NT2/D1 (cell line): ENCODE measurements at regions not wholly inside any gene's neighbourhood (a gene's known extent, or its start where the extent isn't known, plus 50 kb on each side); places are given as distances from the start of the nearest gene placed in this dataset.

Source experiments
- DNase-seq: peaks from one replicate; pipeline ENCODE4 v3.0.0-alpha.2; 2011; ENCODE audit warnings: low read depth, low spot score
- H3K27me3 ChIP-seq: 2 replicates; pipeline ENCODE4 v1.6.0; 2011; ENCODE audit warnings: mild to moderate bottlenecking; ENCODE audit not compliant: insufficient read length, insufficient read depth
- H3K36me3 ChIP-seq: 2 replicates; pipeline ENCODE4 v1.6.1; 2011; ENCODE audit warnings: mild to moderate bottlenecking, low read length, mixed read lengths; ENCODE audit not compliant: insufficient read depth, insufficient read length
- H3K4me1 ChIP-seq: 2 replicates; pipeline ENCODE4 v1.5.1; 2011; ENCODE audit not compliant: insufficient read depth, insufficient read length
- H3K4me3 ChIP-seq: 2 replicates; pipeline ENCODE4 v1.5.1; 2011; ENCODE audit warnings: low read depth; ENCODE audit not compliant: insufficient read length
- H3K9ac ChIP-seq: 2 replicates; pipeline ENCODE4 v1.6.0; 2011; ENCODE audit warnings: low read depth; ENCODE audit not compliant: insufficient read length
- H3K9me3 ChIP-seq: 2 replicates; pipeline ENCODE4 v1.5.1; 2011; ENCODE audit warnings: mild to moderate bottlenecking, low read length; ENCODE audit not compliant: insufficient read depth
- SUZ12 ChIP-seq: IDR thresholded peaks from 2 replicates; pipeline ENCODE4 v1.6.1; 2011; ENCODE audit not compliant: insufficient read length, insufficient read depth; ENCODE audit errors: extremely low read depth
- YY1 ChIP-seq: IDR thresholded peaks from 2 replicates; pipeline ENCODE4 v1.6.1; 2011; ENCODE audit not compliant: insufficient read length, insufficient read depth
- ZNF274 ChIP-seq: IDR thresholded peaks from 2 replicates; pipeline ENCODE4 v1.6.1; 2011; ENCODE audit warnings: mild to moderate bottlenecking, low read depth, low read length

- no peaks in the 10 kb centered on the region for H3K4me1 ChIP-seq
- no peak for DNase-seq
- H3K9ac ChIP-seq: no peak overlapping the region
- H3K4me3 ChIP-seq: no peak overlapping the region
- H3K27me3 ChIP-seq: no peaks in the 10 kb centered on the region
- no peaks in the 10 kb centered on the region for H3K9me3 ChIP-seq
- no peaks in the 10 kb centered on the region for H3K36me3 ChIP-seq
- TF ChIP-seq ZNF274: no peak
- no peak for TF ChIP-seq SUZ12
- TF ChIP-seq YY1: no peak
Observed at GRCh38 chr6:165119231-165120020, 190.0 kb downstream of the C6orf118 start.

GRCh38 chr6:165118736-165119135, 190.7 kb downstream of the C6orf118 start:
- no peak overlapping the region for H3K4me3 ChIP-seq
- no peak overlapping the region for H3K9ac ChIP-seq
- no peaks in the 10 kb centered on the region for H3K36me3 ChIP-seq
- no peaks in the 10 kb centered on the region for H3K4me1 ChIP-seq
- no peaks in the 10 kb centered on the region for H3K9me3 ChIP-seq
- DNase-seq: no peak
- TF ChIP-seq ZNF274: no peak
- no peak for TF ChIP-seq SUZ12
- no peaks in the 10 kb centered on the region for H3K27me3 ChIP-seq

- Histone ChIP-seq H3K9ac (no peak overlapping the region), H3K36me3 (no peaks in the 10 kb centered on the region), H3K4me3 (no peak overlapping the region), H3K9me3 (no peaks in the 10 kb centered on the region), H3K27me3 (no peaks in the 10 kb centered on the region), H3K4me1 (no peaks in the 10 kb centered on the region)
- DNase-seq: no peak
- no peak for TF ChIP-seq ZNF274
- no peak for TF ChIP-seq SUZ12
- TF ChIP-seq YY1: no peak
Observed at GRCh38 chr6:165117806-165118205, 191.6 kb downstream of the C6orf118 start.

- no peak for DNase-seq
- no peaks in the 10 kb centered on the region for H3K9me3 ChIP-seq
- no peak overlapping the region for H3K9ac ChIP-seq
- no peak overlapping the region for H3K4me3 ChIP-seq
- no peaks in the 10 kb centered on the region for H3K4me1 ChIP-seq
- TF ChIP-seq ZNF274: no peak
- no peaks in the 10 kb centered on the region for H3K27me3 ChIP-seq
- H3K36me3 ChIP-seq: no peaks in the 10 kb centered on the region
Observed at GRCh38 chr6:165117121-165117520, 192.3 kb downstream of the C6orf118 start.

- Histone ChIP-seq H3K9me3 (no peaks in the 10 kb centered on the region), H3K27me3 (no peaks in the 10 kb centered on the region), H3K4me3 (no peak overlapping the region), H3K9ac (no peak overlapping the region), H3K36me3 (no peaks in the 10 kb centered on the region), H3K4me1 (no peaks in the 10 kb centered on the region)
- DNase-seq: no peak
- TF ChIP-seq YY1: no peak
- no peak for TF ChIP-seq SUZ12
- TF ChIP-seq ZNF274: no peak
Observed at GRCh38 chr6:165110860-165111259, 198.5 kb downstream of the C6orf118 start.

GRCh38 chr6:165109011-165109410, 200.4 kb downstream of the C6orf118 start:
- Histone ChIP-seq H3K27me3 (no peaks in the 10 kb centered on the region), H3K4me3 (no peak overlapping the region), H3K36me3 (no peaks in the 10 kb centered on the region), H3K4me1 (no peaks in the 10 kb centered on the region), H3K9ac (no peak overlapping the region), H3K9me3 (no peaks in the 10 kb centered on the region)
- TF ChIP-seq ZNF274: no peak
- no peak for TF ChIP-seq SUZ12
- TF ChIP-seq YY1: no peak
- DNase-seq: no peak

- Histone ChIP-seq H3K36me3 (no peaks in the 10 kb centered on the region), H3K4me3 (no peak overlapping the region), H3K4me1 (no peaks in the 10 kb centered on the region)
Observed at GRCh38 chr6:165106261-165106660, 203.1 kb downstream of the C6orf118 start.

GRCh38 chr6:165098165-165098564, 211.2 kb downstream of the C6orf118 start:
- Histone ChIP-seq H3K27me3 (no peaks in the 10 kb centered on the region), H3K4me1 (no peaks in the 10 kb centered on the region), H3K4me3 (no peak overlapping the region), H3K9me3 (peaks cover 13% of the 10 kb centered on the region; the same call in 1 of the 2 replicates), H3K36me3 (no peaks in the 10 kb centered on the region), H3K9ac (no peak overlapping the region)
- DNase-seq: peak; percentile 11
- TF ChIP-seq ZNF274 (no peak), SUZ12 (no peak), YY1 (no peak)

More at GRCh38 chr6:165106261-165106660, 203.1 kb downstream of the C6orf118 start:
- Histone ChIP-seq H3K9ac (no peak overlapping the region), H3K9me3 (no peaks in the 10 kb centered on the region), H3K27me3 (no peaks in the 10 kb centered on the region)
- TF ChIP-seq YY1 (no peak), SUZ12 (no peak), ZNF274 (no peak)
- no peak for DNase-seq
